Stimulated activated CD4-positive, alpha-beta T cell treated with anti-CD3 and anti-CD28 coated beads, Interleukin-4, amount 100 ng/mL, for 24 hours (primary cell): ENCODE measurements at regions not wholly inside any gene's neighbourhood (a gene's known extent, or its start where the extent isn't known, plus 50 kb on each side); places are given as distances from the start of the nearest gene placed in this dataset.
A peak's percentile ranks its signal among the peaks of the same experiment; 100 is the strongest.
"Not testable (repeated sequence)": the region's sequence is repeated elsewhere in the genome, so short reads cannot be mapped to it uniquely, and the experiment has no call there.

Experiments
- DNase-seq: peaks from one replicate; pipeline ENCODE4 v3.0.0-alpha.2; 2020

GRCh38 chr6:135129136-135129856 lies 51.8 kb upstream of the MYB start:
- no peak for DNase-seq

- peak; percentile 71 for DNase-seq
These were observed 52.7 kb upstream of the MYB start for GRCh38 chr6:135128268-135128914.

GRCh38 chr6:135126729-135127128 lies 54.4 kb upstream of the MYB start:
- DNase-seq, result no peak

DNA sequence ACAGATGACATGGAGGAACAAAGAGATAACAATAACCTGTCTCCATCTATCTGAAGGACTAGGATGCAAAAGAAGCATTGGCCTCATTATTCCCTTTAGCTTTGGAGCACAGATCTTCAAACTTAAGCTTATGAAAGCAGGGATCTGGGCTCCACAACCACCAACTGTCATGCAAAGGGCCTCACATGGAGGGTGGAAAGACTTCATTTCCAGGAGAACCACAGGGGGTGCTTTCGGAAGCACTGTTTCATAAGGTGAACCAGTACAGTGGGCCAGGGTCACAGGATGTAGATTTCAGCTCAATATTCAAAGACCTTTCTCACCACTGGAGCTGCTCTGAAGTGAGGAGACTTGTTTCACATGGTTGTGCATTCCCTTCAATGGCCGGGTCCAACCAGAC lies 55.1 kb upstream of the MYB start:
- DNase-seq, result no peak

DNA sequence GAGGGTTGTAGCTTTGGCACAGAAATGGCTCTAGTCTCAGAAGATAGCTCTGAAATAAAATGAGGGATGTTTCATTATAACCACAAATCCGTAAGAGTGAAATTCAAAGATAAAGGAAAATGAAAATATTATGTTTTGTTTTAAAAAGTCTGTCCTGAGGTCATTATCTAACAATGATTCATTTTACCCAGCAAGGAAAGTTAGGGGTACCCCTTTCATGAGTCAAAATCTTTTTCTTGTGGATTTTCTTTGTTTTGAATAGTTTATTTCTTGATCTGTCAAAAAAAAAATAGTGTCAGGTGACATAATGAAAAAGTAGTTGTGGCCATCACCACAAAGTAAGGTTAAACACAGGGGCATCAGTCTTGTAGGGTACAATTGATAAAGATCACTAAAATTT lies 59.7 kb upstream of the MYB start:
- DNase-seq, result no peak

- no peak for DNase-seq
These were observed 62.9 kb upstream of the MYB start for GRCh38 chr6:135118134-135118730.

DNA sequence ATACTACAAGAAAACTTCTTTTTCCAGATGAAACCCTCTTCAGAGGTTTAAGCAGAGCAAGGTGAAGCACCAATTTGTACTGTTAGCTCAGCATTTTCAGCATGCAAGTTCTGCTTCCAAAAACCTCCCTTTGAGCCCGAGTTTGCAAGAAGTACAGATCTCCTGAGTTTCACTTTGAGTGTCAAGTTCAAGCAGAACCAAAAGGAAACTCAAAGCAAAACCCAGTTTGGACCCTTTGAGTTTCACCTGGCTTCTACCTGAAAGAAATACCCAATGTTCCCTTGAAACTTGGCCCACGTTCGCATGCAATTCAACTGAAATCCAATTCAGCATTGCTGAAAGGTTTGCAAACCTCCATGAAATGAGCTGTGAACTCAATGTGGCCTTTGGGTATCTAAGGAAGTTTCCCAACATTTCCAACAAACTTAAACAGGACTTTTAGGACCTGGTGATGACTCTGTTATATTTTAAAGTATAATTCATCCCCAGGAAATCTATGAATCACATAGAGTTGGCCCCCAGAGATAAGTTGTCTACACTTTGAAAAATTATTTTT lies 62.9 kb upstream of the HBS1L start:
- peak; percentile 32 for DNase-seq

GRCh38 chr6:135116571-135116970 lies 61.9 kb upstream of the HBS1L start:
- DNase-seq, result no peak

DNA sequence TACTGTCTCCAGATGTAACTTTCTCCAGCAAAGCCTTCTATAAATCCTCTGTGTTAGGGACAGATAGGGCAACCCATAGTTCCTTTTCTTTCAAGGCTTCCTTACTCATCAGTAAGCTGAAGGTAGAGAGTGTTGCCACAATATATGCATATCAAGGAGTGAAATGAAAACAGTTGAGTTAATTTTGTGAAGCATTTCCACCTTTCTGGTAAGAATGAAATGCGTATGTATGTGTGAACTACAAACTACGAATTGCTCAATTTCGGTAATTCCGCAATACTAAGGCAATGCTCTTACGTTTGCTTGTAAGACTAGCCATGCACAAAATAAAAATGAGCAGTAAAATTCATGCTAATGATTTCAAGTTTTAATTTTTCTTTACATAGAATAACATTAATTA lies 61.2 kb upstream of the HBS1L start:
- DNase-seq, result no peak

GRCh38 chr6:135115411-135115810 lies 60.8 kb upstream of the HBS1L start:
- no peak for DNase-seq

GRCh38 chr6:135114355-135115145 lies 59.9 kb upstream of the HBS1L start:
- DNase-seq, result peak; percentile 63

- no peak for DNase-seq
These were observed 59.2 kb upstream of the HBS1L start for GRCh38 chr6:135113860-135114259.

DNA sequence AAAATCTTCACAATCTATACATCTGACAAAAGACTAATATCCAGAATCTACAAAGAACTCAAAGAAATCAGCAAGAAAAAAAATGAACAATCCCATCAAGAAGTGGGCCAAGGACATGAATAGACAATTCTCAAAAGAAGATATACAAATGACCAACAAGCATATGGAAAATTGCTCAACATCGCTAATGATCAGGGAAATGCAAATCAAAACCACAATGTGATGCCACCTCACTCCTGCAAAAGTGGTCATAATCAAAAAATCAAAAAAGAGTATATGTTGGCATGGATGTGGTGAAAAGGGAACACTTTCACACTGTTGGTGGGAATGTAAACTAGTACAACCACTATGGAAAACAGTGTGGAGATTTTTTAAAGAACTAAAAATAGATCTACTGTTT lies 58.3 kb upstream of the HBS1L start:
- DNase-seq, result not testable (repeated sequence)

GRCh38 chr6:135110261-135110781 lies 55.7 kb upstream of the HBS1L start:
- not testable (repeated sequence) for DNase-seq

GRCh38 chr6:135109761-135110160 lies 55.1 kb upstream of the HBS1L start:
- no peak for DNase-seq

DNA sequence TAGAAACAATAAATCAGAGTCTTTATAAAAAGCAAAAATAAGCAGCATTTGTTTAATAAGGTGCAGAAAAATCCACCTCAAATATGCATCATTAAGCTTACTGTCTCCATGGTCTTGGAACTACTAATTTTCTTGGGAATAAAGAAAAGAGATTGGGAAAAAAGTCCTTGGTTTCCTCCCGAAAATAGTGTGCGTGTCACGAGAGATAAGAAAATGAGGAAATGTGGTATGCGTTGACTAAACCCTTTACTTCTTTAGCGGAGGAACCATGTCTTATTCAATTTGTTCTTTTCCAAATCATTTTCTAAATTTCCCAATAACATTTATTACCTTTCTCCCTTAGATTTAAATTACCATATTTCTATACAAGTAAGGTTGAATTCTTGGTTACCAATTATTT lies 54.1 kb upstream of the HBS1L start:
- no peak for DNase-seq

- DNase-seq, result no peak
These were observed 52.0 kb upstream of the HBS1L start for GRCh38 chr6:135106611-135107010.

GRCh38 chr6:135105710-135106109 lies 51.1 kb upstream of the HBS1L start:
- DNase-seq, result no peak

DNA sequence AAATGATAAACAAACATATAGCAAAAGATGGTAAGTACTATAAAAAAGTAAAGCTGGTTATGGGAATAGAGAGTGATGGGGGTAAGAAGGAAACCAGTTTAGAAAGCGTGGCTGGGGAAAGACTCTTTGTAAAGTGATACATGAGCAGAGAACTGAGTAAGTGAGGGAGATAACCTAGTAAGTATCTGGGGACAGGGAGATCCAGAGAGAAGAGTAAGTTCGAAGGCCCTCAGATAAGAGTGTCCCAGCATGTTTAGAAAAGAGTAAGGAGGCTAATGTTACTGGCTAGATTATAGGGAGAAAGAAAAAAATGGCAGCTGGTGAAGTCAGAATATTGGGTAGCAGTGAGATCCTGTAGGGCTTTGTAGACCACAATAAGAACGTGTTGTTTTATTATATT lies 50.7 kb upstream of the HBS1L start:
- DNase-seq, result no peak
